CD4-positive, alpha-beta T cell (primary cell): ENCODE measurements at regions not wholly inside any gene's neighbourhood (a gene's known extent, or its start where the extent isn't known, plus 50 kb on each side); places are given as distances from the start of the nearest gene placed in this dataset.

ENCODE experiments used
- ATAC-seq: fragments of 200-7000 bp; cut with Tn5 transposase; one replicate; pipeline ENCODE4 v1.10.0; 2022; ENCODE audit warnings: mild to moderate bottlenecking; ENCODE audit not compliant: poor library complexity
- CTCF ChIA-PET: fragments of 350-600 bp; sonication (Branson Sonifier 250); formaldehyde crosslinking; loops from one replicate; lab custom pipeline; 2021; ENCODE audit warnings: antibody characterized with exemption, inconsistent platforms; lab: Charles Lee
- POLR2A ChIA-PET: fragments of 350-600 bp; sonication (Branson Sonifier 250); formaldehyde crosslinking; loops from one replicate; lab custom pipeline; 2021; ENCODE audit warnings: antibody characterized with exemption, inconsistent platforms; lab: Charles Lee
- DNase-seq, 14 experiments: peaks; one replicate each; pipeline ENCODE4 v3.0.0-alpha.2; 2013 to 2020; ENCODE audit warnings: mixed read lengths in 2 of 14
- H3K27ac ChIP-seq, 2 donors: one replicate each; pipeline versions ENCODE4 v1.5.1 to v1.7.0; 2013; ENCODE audit warnings: low read length in 2 of 2, low read depth in 1 of 2, mild to moderate bottlenecking in 1 of 2
- H3K27me3 ChIP-seq, 2 experiments: 1 replicate in 1 of 2; 2 replicates in 1 of 2; pipeline versions ENCODE4 v1.6.1 to v1.7.0; 2013; ENCODE audit warnings: low read length in 2 of 2, control low read depth in 1 of 2, mild to moderate bottlenecking in 1 of 2, moderate library complexity in 1 of 2; ENCODE audit not compliant: insufficient read depth in 2 of 2, control insufficient read depth in 1 of 2
- H3K36me3 ChIP-seq: one replicate; pipeline ENCODE4 v1.6.1; 2013; ENCODE audit warnings: low read length, control low read depth; ENCODE audit not compliant: insufficient read depth
- H3K4me1 ChIP-seq: one replicate; pipeline ENCODE4 v1.6.1; 2013; ENCODE audit warnings: low read length, control low read depth; ENCODE audit not compliant: insufficient read depth
- H3K4me3 ChIP-seq: one replicate; pipeline ENCODE4 v1.5.1; 2013; ENCODE audit warnings: mild to moderate bottlenecking, low read length, moderate library complexity
- H3K9me3 ChIP-seq, 2 experiments: 1 replicate in 1 of 2; 2 replicates in 1 of 2; pipeline versions ENCODE4 v1.6.1 to v1.7.0; 2013; ENCODE audit warnings: low read length in 2 of 2, mild to moderate bottlenecking in 2 of 2, control low read depth in 1 of 2, moderate library complexity in 1 of 2; ENCODE audit not compliant: control insufficient read depth in 1 of 2, insufficient read depth in 1 of 2
- H3K27ac Mint-ChIP-seq: one replicate; pipeline ENCODE4 v1.8.0; 2020; ENCODE audit warnings: mixed read lengths
- H3K27me3 Mint-ChIP-seq: one replicate; pipeline ENCODE4 v1.8.0; 2021; ENCODE audit warnings: mixed read lengths
- H3K36me3 Mint-ChIP-seq: one replicate; pipeline ENCODE4 v1.8.0; 2021; ENCODE audit warnings: low read depth, mixed read lengths
- H3K4me1 Mint-ChIP-seq: one replicate; pipeline ENCODE4 v1.8.0; 2021; ENCODE audit warnings: low read depth, mixed read lengths
- H3K4me3 Mint-ChIP-seq: one replicate; pipeline ENCODE4 v1.8.0; 2020; ENCODE audit warnings: mild to moderate bottlenecking, mixed read lengths
- H3K9me3 Mint-ChIP-seq: one replicate; pipeline ENCODE4 v1.8.0; 2020; ENCODE audit warnings: mixed read lengths
- intact Hi-C, 2 experiments: fragments of 100-400 bp; cut with DNase I in 1 of 2; cut with micrococcal nuclease in 1 of 2; formaldehyde crosslinking; loops; one replicate each; pipeline versions ENCODE4 v1.15.1 to v1.9.0; 2023 to 2025; cut with DNase I, micrococcal nuclease
- TF ChIP-seq, protein P1 (sequence below): fragments of 200-600 bp; IDR thresholded peaks from one replicate; pipeline ENCODE4 v1.8.0; 2022; ENCODE audit warnings: antibody characterized with exemption, mild to moderate bottlenecking

DNA sequence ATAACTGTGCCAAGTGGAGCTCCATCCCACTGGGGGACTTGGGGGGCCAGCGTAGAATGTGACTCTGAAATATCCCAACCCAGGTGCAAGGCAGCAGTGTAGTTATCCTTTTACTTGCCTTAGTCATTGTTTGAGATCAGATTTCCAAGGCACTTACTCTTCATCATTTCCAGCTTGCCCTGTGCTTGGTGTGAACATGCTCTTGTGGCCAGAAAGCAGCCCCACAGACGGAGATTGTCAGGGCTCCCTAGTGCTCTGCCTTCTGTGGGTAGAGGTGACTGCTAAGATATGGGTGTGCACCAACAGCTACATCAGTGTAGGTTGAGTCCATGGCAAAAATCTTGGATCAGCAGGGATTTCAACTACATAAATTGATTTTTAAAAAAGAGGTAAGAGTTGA lies 2010.0 kb upstream of the PIK3C3 start:
- Mint-ChIP-seq H3K27ac (no peak overlapping the region), H3K27me3 (no peaks in the 10 kb centered on the region), H3K4me1 (no peaks in the 10 kb centered on the region), H3K36me3 (no peaks in the 10 kb centered on the region), H3K9me3 (peaks cover 11% of the 10 kb centered on the region), H3K4me3 (no peak overlapping the region)
- H3K27ac ChIP-seq, result no peak overlapping the region
- H3K4me3 ChIP-seq, result no peak overlapping the region
- ATAC-seq (no peak), DNase-seq (no peak)
- TF ChIP-seq, protein P1, sequence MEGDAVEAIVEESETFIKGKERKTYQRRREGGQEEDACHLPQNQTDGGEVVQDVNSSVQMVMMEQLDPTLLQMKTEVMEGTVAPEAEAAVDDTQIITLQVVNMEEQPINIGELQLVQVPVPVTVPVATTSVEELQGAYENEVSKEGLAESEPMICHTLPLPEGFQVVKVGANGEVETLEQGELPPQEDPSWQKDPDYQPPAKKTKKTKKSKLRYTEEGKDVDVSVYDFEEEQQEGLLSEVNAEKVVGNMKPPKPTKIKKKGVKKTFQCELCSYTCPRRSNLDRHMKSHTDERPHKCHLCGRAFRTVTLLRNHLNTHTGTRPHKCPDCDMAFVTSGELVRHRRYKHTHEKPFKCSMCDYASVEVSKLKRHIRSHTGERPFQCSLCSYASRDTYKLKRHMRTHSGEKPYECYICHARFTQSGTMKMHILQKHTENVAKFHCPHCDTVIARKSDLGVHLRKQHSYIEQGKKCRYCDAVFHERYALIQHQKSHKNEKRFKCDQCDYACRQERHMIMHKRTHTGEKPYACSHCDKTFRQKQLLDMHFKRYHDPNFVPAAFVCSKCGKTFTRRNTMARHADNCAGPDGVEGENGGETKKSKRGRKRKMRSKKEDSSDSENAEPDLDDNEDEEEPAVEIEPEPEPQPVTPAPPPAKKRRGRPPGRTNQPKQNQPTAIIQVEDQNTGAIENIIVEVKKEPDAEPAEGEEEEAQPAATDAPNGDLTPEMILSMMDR, result no peak
- POLR2A ChIA-PET, result no interaction called here
- H3K9me3 ChIP-seq, result peaks cover 0 to 5% of the 10 kb centered on the region in 2 experiments
- no peaks in the 10 kb centered on the region for H3K27me3 ChIP-seq
- intact Hi-C loops, result no loop called here
- H3K4me1 ChIP-seq, result no peaks in the 10 kb centered on the region
- CTCF ChIA-PET, result no interaction called here
- no peaks in the 10 kb centered on the region for H3K36me3 ChIP-seq

DNA sequence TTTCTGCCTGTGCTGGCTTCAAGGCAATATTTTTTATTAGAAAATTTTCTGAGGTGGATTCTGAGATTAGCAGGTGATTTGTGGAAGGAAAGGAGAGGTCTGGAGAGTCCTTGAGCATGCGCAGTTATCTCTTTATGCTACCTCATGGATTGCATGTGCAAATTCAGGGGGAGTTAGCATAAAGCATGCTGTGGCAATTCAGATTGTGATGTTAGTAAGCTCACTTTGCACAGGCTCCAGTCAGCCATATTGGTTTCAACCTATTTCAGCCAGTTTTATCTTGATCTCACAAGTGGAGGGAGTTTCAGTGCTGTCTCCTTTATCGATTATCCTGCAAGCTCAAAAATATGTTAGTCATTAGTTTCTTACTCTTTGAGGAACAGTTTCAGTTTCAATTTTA lies 2012.3 kb upstream of the PIK3C3 start:
- Mint-ChIP-seq H3K36me3 (no peaks in the 10 kb centered on the region), H3K4me1 (no peaks in the 10 kb centered on the region), H3K27ac (no peak overlapping the region), H3K4me3 (no peak overlapping the region), H3K9me3 (peaks cover 14% of the 10 kb centered on the region), H3K27me3 (no peaks in the 10 kb centered on the region)
- no peak overlapping the region for H3K27ac ChIP-seq
- TF ChIP-seq, protein P1, result no peak
- ATAC-seq (no peak), DNase-seq (no peak)
- H3K27me3 ChIP-seq, result no peaks in the 10 kb centered on the region
- H3K4me1 ChIP-seq, result no peaks in the 10 kb centered on the region
- no peak overlapping the region for H3K4me3 ChIP-seq
- ChIA-PET CTCF (no interaction called here), POLR2A (no interaction called here)
- intact Hi-C loops, result no loop called here
- H3K9me3 ChIP-seq, result peaks cover 4 to 5% of the 10 kb centered on the region in 2 experiments
- no peaks in the 10 kb centered on the region for H3K36me3 ChIP-seq

DNA sequence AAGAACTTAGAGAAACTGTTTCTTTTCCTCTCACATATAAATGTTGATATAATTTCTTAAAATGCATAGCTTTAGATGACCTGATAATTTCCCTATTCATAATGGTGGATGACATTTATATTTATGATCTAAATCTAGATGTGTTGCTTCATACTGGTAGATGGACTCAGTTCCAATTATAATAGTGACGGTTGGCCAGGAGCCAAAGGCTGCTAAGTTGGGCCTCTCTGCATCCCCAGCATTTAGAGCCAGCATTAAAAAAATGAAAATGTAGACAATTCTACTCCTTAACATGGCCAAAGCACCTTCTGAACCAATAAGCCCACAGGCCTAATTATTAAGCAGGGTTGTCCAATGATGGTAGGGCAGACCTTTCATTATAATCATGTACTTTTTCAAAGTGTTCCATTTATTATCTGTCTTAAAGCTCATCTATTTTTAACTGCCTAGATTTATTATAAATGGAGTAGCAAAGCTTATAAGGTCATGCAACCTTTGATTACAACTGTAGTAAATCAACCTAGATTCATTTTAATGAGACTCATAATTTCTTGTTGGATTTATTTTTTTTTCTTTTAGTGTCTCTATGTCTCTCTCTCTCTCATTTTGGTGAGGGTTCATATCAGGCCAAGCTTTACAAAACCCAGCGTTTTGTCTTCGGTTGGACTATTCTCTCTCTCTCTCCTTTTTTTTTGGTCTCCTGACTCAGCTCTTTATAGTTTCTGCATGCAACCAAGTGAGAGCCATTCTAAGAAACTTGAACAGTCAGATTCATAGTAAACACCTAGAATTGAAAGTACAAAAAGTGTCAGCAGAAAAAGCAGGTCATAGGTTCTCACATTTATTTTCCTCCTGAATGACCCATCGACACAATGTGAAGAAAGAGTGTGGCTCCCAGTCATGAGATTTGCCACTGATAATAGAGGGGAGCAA lies 2016.1 kb upstream of the PIK3C3 start:
- H3K36me3 Mint-ChIP-seq, result no peaks in the 10 kb centered on the region
- Histone ChIP-seq H3K4me1 (no peaks in the 10 kb centered on the region), H3K27me3 (no peaks in the 10 kb centered on the region), H3K27ac (no peak overlapping the region), H3K4me3 (no peak overlapping the region), H3K36me3 (no peaks in the 10 kb centered on the region), H3K9me3 (peaks cover 4 to 5% of the 10 kb centered on the region in 2 experiments)
- H3K9me3 Mint-ChIP-seq, result peaks cover 21% of the 10 kb centered on the region
- ATAC-seq (no peak), DNase-seq (no peak)
- H3K4me1 Mint-ChIP-seq, result no peaks in the 10 kb centered on the region
- intact Hi-C loops, result no loop called here
- H3K4me3 Mint-ChIP-seq, result no peak overlapping the region
- ChIA-PET CTCF (no interaction called here), POLR2A (no interaction called here)
- no peaks in the 10 kb centered on the region for H3K27me3 Mint-ChIP-seq
- no peak overlapping the region for H3K27ac Mint-ChIP-seq
- TF ChIP-seq, protein P1, result no peak
